ENCODE measurements at regions not wholly inside any gene's neighbourhood (a gene's known extent, or its start where the extent isn't known, plus 50 kb on each side); places are given as distances from the start of the nearest gene placed in this dataset.

DNA sequence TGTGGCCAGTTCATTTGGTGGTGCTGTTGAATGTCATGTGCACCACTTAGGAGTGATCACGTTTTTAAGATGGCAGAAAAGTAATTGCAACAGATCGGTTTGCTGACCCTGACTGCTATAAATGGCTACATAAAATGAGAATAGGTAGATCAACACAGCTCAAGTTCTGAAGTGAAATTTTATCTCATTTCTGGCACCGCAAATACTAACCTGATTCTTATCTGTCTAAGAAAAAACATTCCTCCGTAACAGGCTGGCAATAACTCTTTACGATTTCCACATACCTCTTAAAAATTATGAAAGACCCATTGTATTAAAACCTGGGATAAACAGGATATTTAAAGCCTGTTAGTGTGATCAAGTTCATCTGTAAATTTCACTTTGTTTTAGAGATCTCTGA, 387.5 kb downstream of the PDGFC start:
- H3K9me3 ChIP-seq (ENCODE audit: low read length): no peaks in the 10 kb centered on the region
- CTCF ChIA-PET (ENCODE audit: unreplicated experiment): no interaction called here
- intact Hi-C loops (cut with micrococcal nuclease; ENCODE audit: unreplicated experiment): no loop called here
- H3K36me3 ChIP-seq (ENCODE audit: insufficient read depth, low read length): no peaks in the 10 kb centered on the region
- no peaks in the 10 kb centered on the region for H3K79me2 ChIP-seq (ENCODE audit: insufficient read depth, low read depth, low read length)
- H3K9me2 ChIP-seq (ENCODE audit: insufficient read depth, low read length): no peaks in the 10 kb centered on the region
- no peak overlapping the region for H3K4me2 ChIP-seq (ENCODE audit: low read length)
- POLR2A ChIA-PET: no interaction called here
- DNase-seq (ENCODE audit: low spot score): no peak
- no TSS peak for BruUV-seq (replicated peaks)
- TF ChIP-seq EZH2phosphoT487 (IDR thresholded peaks at IDR 0.05; ENCODE audit: borderline replicate concordance, low read depth, low read length): no peak
- TF ChIP-seq, protein P1, sequence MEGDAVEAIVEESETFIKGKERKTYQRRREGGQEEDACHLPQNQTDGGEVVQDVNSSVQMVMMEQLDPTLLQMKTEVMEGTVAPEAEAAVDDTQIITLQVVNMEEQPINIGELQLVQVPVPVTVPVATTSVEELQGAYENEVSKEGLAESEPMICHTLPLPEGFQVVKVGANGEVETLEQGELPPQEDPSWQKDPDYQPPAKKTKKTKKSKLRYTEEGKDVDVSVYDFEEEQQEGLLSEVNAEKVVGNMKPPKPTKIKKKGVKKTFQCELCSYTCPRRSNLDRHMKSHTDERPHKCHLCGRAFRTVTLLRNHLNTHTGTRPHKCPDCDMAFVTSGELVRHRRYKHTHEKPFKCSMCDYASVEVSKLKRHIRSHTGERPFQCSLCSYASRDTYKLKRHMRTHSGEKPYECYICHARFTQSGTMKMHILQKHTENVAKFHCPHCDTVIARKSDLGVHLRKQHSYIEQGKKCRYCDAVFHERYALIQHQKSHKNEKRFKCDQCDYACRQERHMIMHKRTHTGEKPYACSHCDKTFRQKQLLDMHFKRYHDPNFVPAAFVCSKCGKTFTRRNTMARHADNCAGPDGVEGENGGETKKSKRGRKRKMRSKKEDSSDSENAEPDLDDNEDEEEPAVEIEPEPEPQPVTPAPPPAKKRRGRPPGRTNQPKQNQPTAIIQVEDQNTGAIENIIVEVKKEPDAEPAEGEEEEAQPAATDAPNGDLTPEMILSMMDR (conservative IDR thresholded peaks at IDR 0.05; ENCODE audit: low read length): no peak
- H3K4me3 ChIP-seq (ENCODE audit: low read depth, low read length, poor library complexity, severe bottlenecking): no peak overlapping the region
- no peaks in the 10 kb centered on the region for H3K4me1 ChIP-seq (ENCODE audit: insufficient read depth, low read length, poor library complexity, severe bottlenecking)
- H2AFZ ChIP-seq (ENCODE audit: low read length): no peak overlapping the region
- H3K27ac ChIP-seq (ENCODE audit: low read depth, low read length, poor library complexity, severe bottlenecking): no peak overlapping the region
- H4K20me1 ChIP-seq (ENCODE audit: insufficient read depth, low read length): no peaks in the 10 kb centered on the region

DNA sequence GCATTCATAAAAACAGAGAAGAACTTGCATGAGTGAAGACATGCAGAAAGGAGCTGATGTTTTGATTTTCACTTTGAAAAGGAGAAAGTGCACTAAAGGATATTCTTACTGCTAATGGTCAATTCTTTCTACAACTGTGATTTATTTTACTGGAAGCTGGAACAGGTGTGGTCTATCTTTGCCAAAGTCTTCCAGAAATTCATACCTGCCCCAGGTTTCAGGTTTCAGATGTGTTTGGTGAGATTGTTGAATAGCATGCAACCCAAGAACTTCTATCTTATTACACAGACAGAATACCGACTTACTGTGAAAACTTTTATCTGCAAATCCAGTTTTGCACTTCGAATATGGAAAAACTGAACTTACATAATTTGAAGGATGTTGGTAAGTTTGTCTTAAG, 388.3 kb downstream of the PDGFC start:
- H3K36me3 ChIP-seq (ENCODE audit: insufficient read depth, low read length): no peaks in the 10 kb centered on the region
- ChIA-PET CTCF (ENCODE audit: unreplicated experiment) (no interaction called here), POLR2A (no interaction called here)
- no peaks in the 10 kb centered on the region for H3K4me1 ChIP-seq (ENCODE audit: insufficient read depth, low read length, poor library complexity, severe bottlenecking)
- H3K4me3 ChIP-seq (ENCODE audit: low read depth, low read length, poor library complexity, severe bottlenecking): no peak overlapping the region
- no TSS peak for BruUV-seq (replicated peaks)
- H4K20me1 ChIP-seq (ENCODE audit: insufficient read depth, low read length): no peaks in the 10 kb centered on the region
- no peaks in the 10 kb centered on the region for H3K9me2 ChIP-seq (ENCODE audit: insufficient read depth, low read length)
- intact Hi-C loops (cut with micrococcal nuclease; ENCODE audit: unreplicated experiment): no loop called here
- no peaks in the 10 kb centered on the region for H3K9me3 ChIP-seq (ENCODE audit: low read length)
- H3K4me2 ChIP-seq (ENCODE audit: low read length): no peak overlapping the region
- TF ChIP-seq, protein P1 (conservative IDR thresholded peaks at IDR 0.05; ENCODE audit: low read length): no peak
- TF ChIP-seq EZH2phosphoT487 (IDR thresholded peaks at IDR 0.05; ENCODE audit: borderline replicate concordance, low read depth, low read length): no peak
- H3K27ac ChIP-seq (ENCODE audit: low read depth, low read length, poor library complexity, severe bottlenecking): no peak overlapping the region
- H2AFZ ChIP-seq (ENCODE audit: low read length): no peak overlapping the region
- no peaks in the 10 kb centered on the region for H3K79me2 ChIP-seq (ENCODE audit: insufficient read depth, low read depth, low read length)
- no peak for DNase-seq (ENCODE audit: low spot score)

DNA sequence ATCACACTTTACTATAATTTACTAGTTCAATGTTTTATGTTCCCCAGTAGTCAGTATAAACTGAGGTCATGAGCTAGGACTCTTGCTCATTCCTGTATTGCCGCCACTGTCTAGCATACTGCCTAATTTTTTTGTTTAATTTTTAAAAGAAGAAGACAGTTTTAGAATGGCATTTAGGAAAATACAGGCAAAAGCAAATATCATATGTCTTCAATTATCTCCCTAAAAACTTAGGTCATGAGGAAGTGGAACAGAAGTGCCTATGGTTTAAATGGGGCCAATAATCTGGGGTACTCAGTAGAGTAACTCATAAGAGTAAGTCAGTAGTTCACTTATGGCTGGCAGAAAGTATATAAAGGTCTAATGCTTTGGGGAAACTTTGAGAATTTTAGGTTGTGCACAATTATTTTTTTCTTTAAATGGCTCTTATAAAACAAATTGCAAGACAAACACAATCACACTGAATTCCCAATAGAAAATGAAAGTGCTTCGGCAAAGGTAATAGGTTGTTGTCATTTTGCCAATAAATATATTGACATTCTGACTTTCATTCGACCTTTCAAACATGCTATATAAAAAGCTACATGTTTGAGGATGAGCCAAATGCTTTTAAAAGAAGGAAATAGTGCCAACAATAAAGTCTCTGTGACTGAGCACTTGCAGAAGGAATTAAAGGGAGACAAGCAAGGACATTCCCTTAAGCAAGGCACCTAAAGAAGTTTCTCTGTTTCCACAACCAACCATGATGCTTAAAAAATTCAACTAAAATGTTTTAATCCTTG, 390.1 kb downstream of the PDGFC start:
- no peak overlapping the region for H3K27ac ChIP-seq (ENCODE audit: low read depth, low read length, poor library complexity, severe bottlenecking)
- no peaks in the 10 kb centered on the region for H3K4me1 ChIP-seq (ENCODE audit: insufficient read depth, low read length, poor library complexity, severe bottlenecking)
- no peaks in the 10 kb centered on the region for H3K9me2 ChIP-seq (ENCODE audit: insufficient read depth, low read length)
- H3K4me3 ChIP-seq (ENCODE audit: low read depth, low read length, poor library complexity, severe bottlenecking): no peak overlapping the region
- no peaks in the 10 kb centered on the region for H3K36me3 ChIP-seq (ENCODE audit: insufficient read depth, low read length)
- no peak for DNase-seq (ENCODE audit: low spot score)
- no peak for TF ChIP-seq EZH2phosphoT487 (IDR thresholded peaks at IDR 0.05; ENCODE audit: borderline replicate concordance, low read depth, low read length)
- TF ChIP-seq, protein P1 (conservative IDR thresholded peaks at IDR 0.05; ENCODE audit: low read length): no peak
- no peak overlapping the region for H3K4me2 ChIP-seq (ENCODE audit: low read length)
- ChIA-PET CTCF (ENCODE audit: unreplicated experiment) (no interaction called here), POLR2A (no interaction called here)
- H2AFZ ChIP-seq (ENCODE audit: low read length): no peak overlapping the region
- no TSS peak for BruUV-seq (replicated peaks)
- no peaks in the 10 kb centered on the region for H3K9me3 ChIP-seq (ENCODE audit: low read length)
- no peaks in the 10 kb centered on the region for H3K79me2 ChIP-seq (ENCODE audit: insufficient read depth, low read depth, low read length)
- no peaks in the 10 kb centered on the region for H4K20me1 ChIP-seq (ENCODE audit: insufficient read depth, low read length)
- intact Hi-C loops (cut with micrococcal nuclease; ENCODE audit: unreplicated experiment): no loop called here

Data from OCI-LY7 (cell line).